Mesenchymal stem cell (in vitro differentiated cells and primary cell): ENCODE measurements at regions not wholly inside any gene's neighbourhood (a gene's known extent, or its start where the extent isn't known, plus 50 kb on each side); places are given as distances from the start of the nearest gene placed in this dataset.

Experiments
- DNase-seq: peaks from one replicate; pipeline ENCODE4 v3.0.0-alpha.2; 2013
- H2AFZ ChIP-seq: one replicate; pipeline ENCODE4 v1.6.1; 2013; ENCODE audit warnings: low read depth, mild to moderate bottlenecking, control low read depth, inconsistent platforms, low read length, moderate library complexity
- H2AK5ac ChIP-seq: 2 replicates; pipeline ENCODE4 v1.6.1; 2013; ENCODE audit warnings: low read length, moderate library complexity, mild to moderate bottlenecking, inconsistent platforms; ENCODE audit not compliant: severe bottlenecking
- H2BK120ac ChIP-seq: one replicate; pipeline ENCODE4 v1.6.1; 2013; ENCODE audit warnings: low read depth, mild to moderate bottlenecking, inconsistent platforms, low read length, moderate library complexity
- H2BK12ac ChIP-seq, 2 experiments: one replicate each; pipeline ENCODE4 v1.6.1; 2013; ENCODE audit warnings: inconsistent platforms in 2 of 2, low read length in 2 of 2, mild to moderate bottlenecking in 2 of 2, moderate library complexity in 2 of 2, control low read depth in 1 of 2
- H2BK15ac ChIP-seq: one replicate; pipeline ENCODE4 v1.6.1; 2013; ENCODE audit warnings: mild to moderate bottlenecking, low read depth, inconsistent platforms; ENCODE audit not compliant: poor library complexity, severe bottlenecking
- H2BK5ac ChIP-seq: 2 replicates; pipeline ENCODE4 v1.6.1; 2013; ENCODE audit warnings: low read depth, mild to moderate bottlenecking, low read length, control low read depth, inconsistent platforms; ENCODE audit not compliant: poor library complexity, severe bottlenecking
- H3K14ac ChIP-seq, 2 experiments: one replicate each; pipeline ENCODE4 v1.6.1; 2013; ENCODE audit warnings: inconsistent platforms in 2 of 2, low read length in 2 of 2, control low read depth in 1 of 2, mild to moderate bottlenecking in 1 of 2, moderate library complexity in 1 of 2
- H3K18ac ChIP-seq, 2 experiments: one replicate each; pipeline ENCODE4 v1.6.1; 2013; ENCODE audit warnings: inconsistent platforms in 2 of 2, low read length in 2 of 2, control low read depth in 1 of 2, low read depth in 1 of 2, mild to moderate bottlenecking in 1 of 2
- H3K23ac ChIP-seq, 2 experiments: one replicate each; pipeline ENCODE4 v1.6.1; 2013; ENCODE audit warnings: inconsistent platforms in 2 of 2, low read length in 2 of 2, mild to moderate bottlenecking in 2 of 2, moderate library complexity in 2 of 2, control low read depth in 1 of 2
- H3K27ac ChIP-seq: 2 replicates; pipeline ENCODE4 v1.5.1; 2013; ENCODE audit warnings: mild to moderate bottlenecking, moderate library complexity, low read length, control low read depth, inconsistent platforms; ENCODE audit not compliant: poor library complexity, severe bottlenecking
- H3K27me3 ChIP-seq, 2 experiments: 2 replicates each; pipeline versions ENCODE4 v1.6.1 to v1.7.0; 2013; ENCODE audit warnings: low read length in 2 of 2, mild to moderate bottlenecking in 2 of 2, moderate library complexity in 2 of 2, control low read depth in 1 of 2, inconsistent platforms in 1 of 2; ENCODE audit not compliant: control insufficient read depth in 1 of 2, insufficient read depth in 1 of 2
- H3K36me3 ChIP-seq, 2 experiments: 2 replicates each; pipeline versions ENCODE4 v1.6.1 to v1.7.0; 2013; ENCODE audit warnings: low read length in 2 of 2, control low read depth in 1 of 2, inconsistent platforms in 1 of 2, low read depth in 1 of 2, mild to moderate bottlenecking in 1 of 2; ENCODE audit not compliant: insufficient read depth in 2 of 2, control insufficient read depth in 1 of 2
- H3K4ac ChIP-seq, 2 experiments: one replicate each; pipeline ENCODE4 v1.6.1; 2013; ENCODE audit warnings: inconsistent platforms in 2 of 2, low read length in 2 of 2, mild to moderate bottlenecking in 2 of 2, moderate library complexity in 2 of 2, control low read depth in 1 of 2, low read depth in 1 of 2
- H3K4me1 ChIP-seq: 2 replicates; pipeline ENCODE4 v1.6.1; 2013; ENCODE audit warnings: low read depth, low read length, control low read depth; ENCODE audit not compliant: control insufficient read depth, insufficient read depth
- H3K4me2 ChIP-seq: 2 replicates; pipeline ENCODE4 v1.6.1; 2013; ENCODE audit warnings: low read length, mild to moderate bottlenecking, inconsistent platforms; ENCODE audit not compliant: poor library complexity, severe bottlenecking
- H3K4me3 ChIP-seq, 2 experiments: 2 replicates each; pipeline versions ENCODE4 v1.5.1 to v1.7.0; 2013; ENCODE audit warnings: low read length in 2 of 2, mild to moderate bottlenecking in 2 of 2, control low read depth in 1 of 2, low read depth in 1 of 2; ENCODE audit not compliant: insufficient read depth in 1 of 2
- H3K79me1 ChIP-seq: replicated peaks from 2 replicates; pipeline ENCODE4 v1.6.1; 2013; ENCODE audit warnings: mild to moderate bottlenecking, control low read depth, low read length, inconsistent platforms; ENCODE audit not compliant: poor library complexity, severe bottlenecking
- H3K9ac ChIP-seq: 2 replicates; pipeline ENCODE4 v1.7.0; 2013; ENCODE audit warnings: mild to moderate bottlenecking, low read length, moderate library complexity
- H3K9me3 ChIP-seq: 2 replicates; pipeline ENCODE4 v1.7.0; 2013; ENCODE audit warnings: mild to moderate bottlenecking, low read length; ENCODE audit not compliant: control insufficient read depth
- H4K8ac ChIP-seq: one replicate; pipeline ENCODE4 v1.6.1; 2013; ENCODE audit warnings: inconsistent platforms, mild to moderate bottlenecking, low read length, moderate library complexity
- H4K91ac ChIP-seq: one replicate; pipeline ENCODE4 v1.6.1; 2013; ENCODE audit warnings: mild to moderate bottlenecking, low read length, inconsistent platforms
- WGBS: methylation state at CpG from one replicate; pipeline ENCODE4 v1.1.7; 2013; ENCODE audit warnings: mixed read lengths; 5-methylcytosine and 5-hydroxymethylcytosine counted together

DNA sequence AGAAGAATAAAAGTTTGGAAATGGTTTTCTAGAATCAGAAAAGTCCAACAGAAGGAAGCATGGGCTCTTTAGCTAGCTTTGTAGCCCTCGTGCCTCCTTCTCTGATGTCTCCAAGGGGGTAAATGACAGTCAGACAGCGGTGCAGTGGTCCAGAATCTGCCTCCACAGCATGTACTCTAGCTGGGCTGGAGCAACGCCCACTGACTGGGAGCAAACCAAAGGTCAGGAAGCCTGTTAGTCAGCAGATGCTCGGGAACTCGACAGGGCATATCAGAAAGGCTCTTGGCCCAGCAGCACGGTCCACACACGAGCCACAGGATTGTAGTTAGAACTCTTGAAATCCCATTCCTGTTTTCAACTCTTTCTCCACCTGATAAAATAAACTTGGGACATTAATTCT lies 164.3 kb downstream of the GRIN2B start:
- H3K27ac ChIP-seq: no peak overlapping the region
- no peak overlapping the region for H3K4ac ChIP-seq
- H3K79me1 ChIP-seq: no peaks in the 10 kb centered on the region
- H2BK120ac ChIP-seq: no peak overlapping the region
- no peaks in the 10 kb centered on the region for H3K36me3 ChIP-seq
- no peak overlapping the region for H3K4me3 ChIP-seq
- WGBS: 56% methylated on average over 7 of the region's 7 CpGs
- H2BK12ac ChIP-seq: no peak overlapping the region
- no peak for DNase-seq
- no peak overlapping the region for H3K9ac ChIP-seq
- H2AK5ac ChIP-seq: no peak overlapping the region
- no peaks in the 10 kb centered on the region for H3K9me3 ChIP-seq
- H4K8ac ChIP-seq: no peak overlapping the region
- no peak overlapping the region for H2AFZ ChIP-seq
- no peaks in the 10 kb centered on the region for H3K4me1 ChIP-seq
- no peak overlapping the region for H4K91ac ChIP-seq
- H3K18ac ChIP-seq: no peak overlapping the region
- no peak overlapping the region for H2BK5ac ChIP-seq
- H3K14ac ChIP-seq: no peak overlapping the region
- no peak overlapping the region for H2BK15ac ChIP-seq
- H3K4me2 ChIP-seq: no peak overlapping the region
- no peaks in the 10 kb centered on the region for H3K27me3 ChIP-seq
- no peak overlapping the region for H3K23ac ChIP-seq

DNA sequence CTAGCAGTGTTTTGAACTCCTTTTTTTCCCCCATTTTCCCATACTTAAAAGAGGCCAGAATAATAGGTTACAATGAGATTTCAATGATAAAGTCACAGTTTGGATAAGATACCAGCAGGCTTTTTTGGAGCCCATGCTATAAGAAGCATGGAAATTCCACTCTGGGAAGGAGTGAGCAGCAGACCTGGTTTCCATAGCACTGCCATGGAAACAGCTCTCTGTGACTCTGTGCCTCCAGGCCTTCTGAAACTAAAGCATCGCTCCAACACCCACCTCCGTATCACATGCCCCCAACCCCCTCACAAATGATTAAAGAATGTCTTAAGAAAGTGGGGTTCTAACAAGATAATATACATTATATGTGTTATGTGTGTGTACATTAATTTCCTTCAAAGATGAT lies 165.0 kb downstream of the GRIN2B start:
- H3K14ac ChIP-seq: no peak overlapping the region
- H3K36me3 ChIP-seq: no peaks in the 10 kb centered on the region
- no peak overlapping the region for H2AK5ac ChIP-seq
- H3K4ac ChIP-seq: no peak overlapping the region
- H3K79me1 ChIP-seq: no peaks in the 10 kb centered on the region
- H3K18ac ChIP-seq: no peak overlapping the region
- no peak overlapping the region for H2BK15ac ChIP-seq
- H3K4me3 ChIP-seq: no peak overlapping the region
- H2BK5ac ChIP-seq: no peak overlapping the region
- no peak overlapping the region for H3K4me2 ChIP-seq
- no peak overlapping the region for H3K27ac ChIP-seq
- H3K4me1 ChIP-seq: no peaks in the 10 kb centered on the region
- H3K23ac ChIP-seq: no peak overlapping the region
- H3K27me3 ChIP-seq: no peaks in the 10 kb centered on the region
- no peak overlapping the region for H4K8ac ChIP-seq
- no peaks in the 10 kb centered on the region for H3K9me3 ChIP-seq
- no peak for DNase-seq
- H2BK120ac ChIP-seq: no peak overlapping the region
- WGBS: no CpG with 5 or more reads among the region's 2 CpGs
- H3K9ac ChIP-seq: no peak overlapping the region
- no peak overlapping the region for H2AFZ ChIP-seq
- no peak overlapping the region for H4K91ac ChIP-seq
- no peak overlapping the region for H2BK12ac ChIP-seq

DNA sequence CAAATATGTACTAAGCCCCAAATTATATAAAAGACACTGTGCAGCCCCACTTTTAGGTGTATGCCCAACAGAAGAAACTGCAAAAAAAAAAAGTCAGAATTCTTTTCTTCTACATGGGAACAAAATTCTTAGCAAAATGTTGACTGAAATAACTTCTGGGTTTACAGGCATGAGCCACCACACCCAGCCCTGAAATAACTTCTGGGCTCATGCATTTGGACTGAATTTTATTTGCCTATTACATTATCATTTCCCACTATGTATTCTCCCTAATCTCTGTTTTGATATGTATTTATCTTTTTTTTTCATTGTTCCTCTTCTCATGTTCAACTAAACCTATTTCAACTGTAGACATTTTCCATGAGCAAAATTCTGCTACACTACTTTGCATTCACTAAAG lies 169.2 kb downstream of the GRIN2B start:
- no peak overlapping the region for H3K23ac ChIP-seq
- H2BK5ac ChIP-seq: no peak overlapping the region
- no peaks in the 10 kb centered on the region for H3K4me1 ChIP-seq
- H2AK5ac ChIP-seq: no peak overlapping the region
- H3K9me3 ChIP-seq: no peaks in the 10 kb centered on the region
- no peak overlapping the region for H3K18ac ChIP-seq
- no peak overlapping the region for H4K8ac ChIP-seq
- no peak for DNase-seq
- no peak overlapping the region for H3K14ac ChIP-seq
- no peak overlapping the region for H3K4me2 ChIP-seq
- H2BK12ac ChIP-seq: no peak overlapping the region
- H3K4ac ChIP-seq: no peak overlapping the region
- no peaks in the 10 kb centered on the region for H3K79me1 ChIP-seq
- no peak overlapping the region for H3K9ac ChIP-seq
- no peaks in the 10 kb centered on the region for H3K27me3 ChIP-seq
- no peak overlapping the region for H4K91ac ChIP-seq
- no peak overlapping the region for H2BK15ac ChIP-seq
- H3K36me3 ChIP-seq: no peaks in the 10 kb centered on the region
- no peak overlapping the region for H2AFZ ChIP-seq
- H2BK120ac ChIP-seq: no peak overlapping the region
- no peak overlapping the region for H3K27ac ChIP-seq
- no peak overlapping the region for H3K4me3 ChIP-seq

DNA sequence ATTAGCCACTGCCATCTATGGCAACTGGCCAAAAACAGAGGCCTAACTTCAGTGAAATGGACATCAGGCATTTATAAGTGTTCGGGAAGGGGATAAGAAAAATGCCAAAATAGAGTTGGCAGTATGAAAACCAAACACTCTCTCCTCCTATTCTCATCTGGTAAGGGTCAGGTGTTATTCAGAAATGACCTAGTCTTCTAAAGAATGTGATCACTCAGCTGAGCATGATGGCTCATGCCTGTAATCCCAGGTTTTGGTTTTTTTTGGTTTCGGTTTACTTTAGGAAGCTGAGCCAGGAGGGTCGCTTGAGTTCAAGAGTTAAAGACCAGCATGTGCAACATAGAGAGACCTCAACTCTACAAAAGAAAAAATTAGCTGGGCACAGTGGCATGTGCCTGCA lies 170.3 kb downstream of the GRIN2B start:
- H3K23ac ChIP-seq: no peak overlapping the region
- no peak overlapping the region for H3K18ac ChIP-seq
- H4K91ac ChIP-seq: no peak overlapping the region
- no peaks in the 10 kb centered on the region for H3K27me3 ChIP-seq
- no peak overlapping the region for H2BK12ac ChIP-seq
- no peak overlapping the region for H2BK120ac ChIP-seq
- H4K8ac ChIP-seq: no peak overlapping the region
- H2AFZ ChIP-seq: no peak overlapping the region
- H3K79me1 ChIP-seq: no peaks in the 10 kb centered on the region
- no peak for DNase-seq
- no peak overlapping the region for H3K14ac ChIP-seq
- H3K27ac ChIP-seq: no peak overlapping the region
- H3K4me1 ChIP-seq: no peaks in the 10 kb centered on the region
- no peak overlapping the region for H3K4me2 ChIP-seq
- no peaks in the 10 kb centered on the region for H3K9me3 ChIP-seq
- H2BK15ac ChIP-seq: no peak overlapping the region
- H3K9ac ChIP-seq: no peak overlapping the region
- H3K36me3 ChIP-seq: no peaks in the 10 kb centered on the region
- H2BK5ac ChIP-seq: no peak overlapping the region
- no peak overlapping the region for H3K4me3 ChIP-seq
- no peak overlapping the region for H2AK5ac ChIP-seq
- H3K4ac ChIP-seq: no peak overlapping the region
- 50% methylated on average over 2 of the region's 3 CpGs for WGBS
